ENCODE measurements at regions not wholly inside any gene's neighbourhood (a gene's known extent, or its start where the extent isn't known, plus 50 kb on each side); places are given as distances from the start of the nearest gene placed in this dataset.
"Not testable (repeated sequence)": the region's sequence is repeated elsewhere in the genome, so short reads cannot be mapped to it uniquely, and the experiment has no call there.

- not testable (repeated sequence) for DNase-seq
These were observed 52.6 kb upstream of the KIF26B start for GRCh38 chr1:245102149-245102548.

DNA sequence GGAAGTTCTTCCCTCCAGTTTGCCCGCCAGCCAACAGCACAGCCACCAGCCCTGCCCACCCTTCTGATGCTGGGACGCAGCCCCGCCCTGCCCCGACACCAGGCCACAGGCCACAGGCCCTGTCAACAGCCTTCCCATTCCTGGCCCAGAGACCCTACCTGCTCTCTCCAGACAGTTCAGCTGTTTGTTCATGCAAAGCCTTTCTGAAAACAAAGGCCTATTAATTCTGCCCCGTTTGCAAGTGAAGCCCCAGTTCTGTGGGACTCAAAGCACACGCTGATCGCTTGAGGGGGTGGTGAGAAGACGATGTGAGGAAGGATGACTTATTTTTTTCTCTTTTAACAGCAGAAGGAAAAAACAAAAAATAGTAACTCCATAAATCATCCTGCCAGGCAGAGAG, 55.4 kb upstream of the KIF26B start:
- no peak for DNase-seq

DNA sequence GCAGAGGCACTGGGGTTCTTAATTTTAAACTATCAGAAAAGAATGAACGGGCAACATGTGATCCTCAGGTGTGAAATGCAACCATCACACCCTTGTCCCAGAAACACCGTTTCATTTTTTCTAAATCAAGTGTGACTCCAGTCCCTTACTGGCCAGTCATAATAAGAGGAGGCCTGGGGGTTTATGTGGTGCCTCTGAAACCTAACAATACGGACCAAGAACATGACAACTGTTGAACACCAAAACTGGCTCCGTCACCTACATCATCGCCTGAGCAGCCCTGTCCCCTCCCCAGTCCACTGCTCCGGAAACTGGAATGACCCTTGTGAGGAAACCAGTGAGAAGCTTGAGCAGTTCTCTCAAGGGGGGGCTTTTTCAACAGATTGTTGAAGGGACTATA, 55.9 kb upstream of the KIF26B start:
- no peak for DNase-seq

DNA sequence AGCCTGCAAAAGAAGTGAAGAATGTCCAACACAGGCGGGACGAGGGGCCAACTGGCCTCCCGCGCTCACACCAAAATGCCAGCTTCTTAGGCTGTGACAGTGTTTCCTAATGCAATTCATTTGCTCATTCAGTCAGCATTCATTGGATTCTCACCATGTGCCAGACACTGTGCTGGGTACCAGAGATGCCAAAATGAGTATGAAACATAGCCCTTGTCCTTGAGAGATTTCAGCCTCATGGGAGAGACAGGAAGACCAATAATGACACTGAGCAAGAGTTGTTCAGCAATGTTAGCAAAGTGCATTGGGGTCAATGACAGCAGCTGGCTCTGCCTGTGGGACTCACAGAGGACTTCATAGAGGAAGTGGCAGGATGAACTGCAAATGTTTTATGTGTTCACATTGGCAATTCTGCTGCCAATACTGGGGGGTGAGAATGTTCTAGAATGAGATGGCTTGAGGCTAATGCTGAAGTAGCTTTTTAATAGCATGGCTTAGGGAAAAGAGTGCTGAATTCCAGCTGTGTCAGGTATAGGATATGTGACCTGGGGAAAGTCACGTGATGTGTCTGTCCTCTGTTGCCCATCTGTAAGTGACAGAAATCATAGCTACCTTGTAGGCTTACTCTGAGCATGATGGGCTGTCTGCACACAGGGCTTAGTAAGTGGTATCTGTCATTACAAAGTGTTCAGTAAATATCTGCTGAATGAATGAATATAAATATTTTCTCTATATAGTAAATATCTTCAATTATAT, 58.3 kb upstream of the KIF26B start:
- DNase-seq, result no peak

GRCh38 chr1:245095903-245096302, 58.9 kb upstream of the KIF26B start:
- no peak for DNase-seq

DNA sequence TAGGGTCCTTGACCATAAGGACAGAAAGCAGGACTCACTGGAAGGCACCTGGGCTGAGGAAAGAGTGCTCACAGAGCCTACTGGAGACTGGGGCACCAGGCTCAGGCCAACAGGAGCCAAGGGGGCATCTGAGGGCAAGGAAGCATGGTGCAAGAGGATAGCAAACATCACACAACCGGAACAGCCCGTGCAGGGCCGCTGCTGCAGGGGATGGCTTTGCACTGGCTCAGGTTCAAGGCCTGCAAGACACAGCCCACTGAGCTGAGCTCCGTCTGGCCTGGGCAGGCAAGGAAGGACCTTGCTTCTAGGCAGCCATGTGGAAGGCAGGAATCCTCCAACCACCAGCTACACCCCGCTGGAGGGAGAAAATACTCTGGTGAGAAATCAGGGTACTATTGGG, 59.8 kb upstream of the KIF26B start:
- DNase-seq, result no peak

GRCh38 chr1:245094092-245094491, 60.7 kb upstream of the KIF26B start:
- DNase-seq, result no peak

- no peak for DNase-seq
These were observed 62.2 kb upstream of the KIF26B start for GRCh38 chr1:245092638-245092976.

DNA sequence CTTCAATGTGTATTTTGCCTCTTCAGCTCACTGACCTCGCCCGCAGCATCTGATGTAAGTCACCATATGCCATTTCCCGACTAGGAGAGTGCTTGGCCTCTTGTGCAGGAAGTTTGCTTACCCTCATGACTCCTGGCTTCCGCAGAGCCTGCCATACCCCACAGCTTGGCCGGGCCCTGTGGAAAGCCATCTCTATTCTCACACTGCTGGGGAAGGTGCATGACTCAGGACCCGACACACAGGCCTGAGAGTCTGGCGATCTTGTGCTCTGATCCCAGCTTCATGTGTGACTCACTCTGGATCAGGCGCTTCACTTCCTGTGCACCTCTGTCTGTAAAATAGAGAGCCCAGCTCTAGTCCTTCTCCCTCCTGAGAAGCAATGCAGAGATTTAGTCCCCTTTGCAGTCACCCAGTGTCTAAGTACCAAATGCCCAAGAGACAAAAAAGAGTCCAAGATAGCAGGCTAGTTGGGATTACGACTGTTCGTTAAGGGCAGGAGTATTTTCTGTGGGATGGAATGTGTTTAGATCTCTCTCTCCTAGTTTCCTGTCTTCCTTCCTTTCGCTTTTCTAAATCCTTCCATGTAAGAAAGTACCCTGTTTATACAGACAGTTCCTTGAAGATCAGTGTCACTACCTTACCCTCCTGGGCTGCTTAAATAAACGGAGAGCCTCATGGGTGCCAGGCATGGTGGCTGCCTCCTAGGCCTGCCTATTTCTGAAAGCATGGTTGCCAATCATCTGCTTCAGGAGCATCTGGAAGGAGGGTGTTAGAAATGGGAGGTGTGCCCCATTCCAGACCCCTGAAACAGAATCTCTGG, 62.8 kb upstream of the KIF26B start:
- no peak for DNase-seq

DNA sequence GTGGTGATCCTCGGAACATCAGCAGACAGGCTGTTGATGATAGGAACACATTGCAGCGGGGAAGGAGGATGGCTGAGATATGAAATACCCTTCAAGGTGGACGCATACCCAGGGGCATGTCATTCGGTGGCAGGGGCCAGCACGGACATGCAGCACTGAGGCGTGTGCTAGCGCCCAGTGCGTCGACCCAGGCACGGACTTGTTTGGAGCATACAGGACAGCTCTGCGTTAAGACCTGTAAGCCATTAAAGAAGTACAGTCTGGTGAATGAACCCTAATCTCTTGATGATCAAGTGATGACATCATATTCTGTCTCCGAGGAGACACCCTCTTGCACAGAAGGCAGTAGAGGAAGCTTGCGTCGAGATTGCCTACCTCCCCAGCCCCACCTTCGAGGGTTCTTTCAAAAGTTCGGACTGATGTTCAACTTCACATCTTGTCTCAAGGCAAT, 63.6 kb upstream of the KIF26B start:
- DNase-seq, result no peak

DNA sequence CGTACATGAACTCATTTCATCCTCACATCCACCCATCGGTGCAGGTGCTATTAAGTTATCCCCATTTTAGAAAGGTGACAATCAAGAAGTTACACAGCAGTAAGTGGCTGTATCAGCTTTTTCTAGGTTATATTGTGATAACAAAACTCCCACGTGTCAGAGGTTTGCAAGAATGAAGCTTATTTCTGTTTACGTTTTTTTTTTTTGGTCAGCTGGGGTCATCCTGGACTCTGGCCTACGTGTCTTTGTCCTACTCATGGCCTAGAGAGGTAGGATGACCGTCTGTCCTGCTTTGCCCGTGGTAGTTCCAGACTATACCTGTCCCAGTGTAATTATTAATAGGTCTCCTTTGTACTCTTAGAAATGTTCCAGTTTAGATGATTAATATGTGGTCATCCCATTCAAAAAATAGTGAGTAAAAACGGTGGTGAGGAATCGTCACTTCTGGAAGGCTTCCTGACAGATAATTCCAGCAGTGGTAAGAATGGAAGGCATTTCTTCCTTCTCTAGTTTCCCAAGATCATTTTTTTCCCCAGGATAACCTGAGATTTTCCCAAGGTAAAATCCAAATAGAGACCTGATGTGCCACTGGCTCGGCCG, 64.2 kb upstream of the KIF26B start:
- DNase-seq, result no peak

- no peak for DNase-seq
These were observed 67.1 kb upstream of the KIF26B start for GRCh38 chr1:245087723-245088122.

DNA sequence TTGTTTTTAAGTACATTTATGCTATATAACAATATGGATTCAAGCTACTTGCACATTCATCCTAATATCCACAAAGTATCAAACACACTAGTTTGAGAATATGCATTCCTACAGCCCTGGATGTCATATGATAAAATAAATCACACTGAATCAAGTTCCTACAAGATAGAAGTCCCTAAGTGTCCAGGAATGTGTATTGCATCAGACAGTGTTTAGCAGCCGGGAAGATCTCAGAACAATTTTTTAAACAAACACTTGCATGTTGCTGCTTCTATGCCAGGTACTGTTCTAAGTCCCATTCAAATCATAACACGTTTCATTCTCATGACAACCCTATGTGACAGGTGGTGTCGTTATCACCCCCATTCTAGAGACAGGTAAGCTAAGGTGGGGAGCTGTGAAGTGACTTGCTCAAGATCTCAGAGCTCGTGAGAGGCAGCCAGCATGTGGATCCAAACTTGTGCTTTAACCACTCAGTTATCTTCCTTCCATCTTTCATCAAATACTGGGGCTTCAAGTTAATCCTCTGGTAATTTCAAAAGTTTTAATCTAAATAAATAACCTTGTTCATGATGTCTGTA, 68.3 kb upstream of the KIF26B start:
- no peak for DNase-seq

GRCh38 chr1:245085508-245086095, 69.2 kb upstream of the KIF26B start:
- DNase-seq, result no peak

GRCh38 chr1:245084551-245084950, 70.2 kb upstream of the KIF26B start:
- no peak for DNase-seq

DNA sequence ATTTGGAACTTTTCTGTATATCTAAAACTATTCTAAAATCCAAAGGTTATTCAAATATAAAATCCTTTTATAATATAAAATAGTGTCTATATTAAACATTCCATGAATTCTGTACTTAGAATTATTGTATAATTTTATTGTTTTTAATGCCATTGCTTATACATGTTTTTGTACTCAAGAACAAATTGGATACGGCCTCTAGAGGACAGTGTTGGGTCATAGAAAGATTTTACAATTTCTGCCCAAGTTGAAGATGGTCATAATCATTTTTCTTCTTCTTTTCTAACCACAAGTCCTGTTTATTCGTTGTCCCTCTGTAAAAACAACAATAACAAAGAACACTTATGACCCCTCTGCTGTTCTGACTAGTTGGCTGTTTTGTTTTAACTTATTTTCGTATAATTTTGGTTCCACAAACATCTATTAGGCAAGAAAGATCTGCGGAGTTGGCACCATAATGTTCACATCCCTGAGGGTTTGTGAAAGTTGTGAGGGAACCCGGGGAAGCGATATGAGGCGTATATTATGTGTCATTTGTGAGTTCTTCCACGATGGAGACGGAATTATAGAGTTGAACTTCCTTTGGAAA, 75.7 kb upstream of the KIF26B start:
- DNase-seq, result no peak

DNA sequence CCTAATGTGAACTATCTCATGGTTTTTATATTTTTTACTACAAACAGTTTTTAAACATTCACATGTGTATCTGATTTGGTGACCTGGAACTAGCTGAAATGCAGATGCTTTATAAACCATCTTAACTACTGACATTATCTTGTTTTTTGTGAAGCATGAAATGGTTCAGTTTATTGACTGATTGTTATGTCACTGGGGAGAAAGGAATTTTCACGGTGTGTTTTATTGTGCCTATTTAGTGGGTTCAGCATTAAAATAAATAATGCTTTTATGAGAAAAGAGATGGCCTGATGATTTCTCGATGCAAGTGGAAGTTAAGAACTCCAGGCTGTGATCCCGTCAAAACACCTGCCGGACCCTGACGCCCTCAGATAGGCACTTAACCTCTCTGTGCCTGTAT, 79.9 kb upstream of the KIF26B start:
- no peak for DNase-seq

GRCh38 chr1:245074232-245074747, 80.5 kb upstream of the KIF26B start:
- peak; percentile 75 for DNase-seq

- no peak for DNase-seq
These were observed 83.8 kb upstream of the KIF26B start for GRCh38 chr1:245070836-245071615.

- no peak for DNase-seq
These were observed 87.5 kb upstream of the KIF26B start for GRCh38 chr1:245067257-245067656.

DNA sequence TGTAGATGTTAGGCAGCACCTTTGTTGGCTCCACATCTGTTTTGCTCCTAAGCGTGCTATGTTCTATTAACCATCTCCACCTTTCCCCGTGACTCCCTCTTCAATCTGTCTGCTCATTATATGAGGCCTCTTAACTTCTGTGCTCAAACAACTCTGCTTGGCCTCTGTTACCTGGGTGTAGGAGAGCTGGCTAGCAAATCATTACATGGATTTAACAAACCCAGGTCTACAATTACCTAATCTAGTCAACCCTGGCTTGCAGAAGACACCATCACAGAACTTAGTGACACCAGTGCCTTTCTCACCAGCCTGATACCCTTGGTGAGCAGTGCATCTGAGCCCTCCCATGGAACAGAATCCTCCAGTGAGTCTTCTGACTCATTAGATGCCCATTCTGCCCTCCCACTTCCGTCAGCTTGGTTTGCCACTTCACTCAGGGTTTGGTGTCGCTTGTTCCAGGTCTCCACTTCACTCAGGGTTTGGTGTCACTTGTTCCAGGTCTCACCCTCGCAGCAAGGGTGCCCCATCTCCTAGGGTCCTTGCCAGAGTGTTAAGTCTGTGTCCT, 92.0 kb upstream of the KIF26B start:
- no peak for DNase-seq

Measured in DMS79 (cell line).